Fibroblast of the conjunctiva (primary cell): ENCODE measurements at regions not wholly inside any gene's neighbourhood (a gene's known extent, or its start where the extent isn't known, plus 50 kb on each side); places are given as distances from the start of the nearest gene placed in this dataset.
A peak's percentile ranks its signal among the peaks of the same experiment; 100 is the strongest.
"Not testable (repeated sequence)": the region's sequence is repeated elsewhere in the genome, so short reads cannot be mapped to it uniquely, and the experiment has no call there.

Source experiments
- DNase-seq: peaks from one replicate; pipeline ENCODE4 v3.0.0-alpha.2; 2010; ENCODE audit warnings: low read depth

DNA sequence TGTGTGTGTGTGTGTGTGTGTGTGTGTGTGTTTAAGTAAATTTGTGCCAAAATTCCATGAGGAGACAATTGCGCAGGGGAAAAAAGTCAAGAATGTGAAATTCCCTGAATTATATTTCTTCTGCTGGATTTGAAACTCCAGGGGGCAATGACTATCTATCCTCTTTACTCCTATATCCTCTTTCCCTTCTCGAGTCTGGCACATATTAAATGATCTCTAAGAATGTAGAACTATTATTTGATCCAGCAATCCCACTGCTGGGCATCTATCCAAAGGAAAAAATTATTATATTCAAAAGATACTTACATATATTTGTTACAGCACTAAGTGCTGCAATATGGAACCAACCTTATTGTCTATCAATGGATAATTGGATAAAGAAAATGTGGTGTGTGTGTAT is 350.1 kb upstream of the ADAMTS9 start:
- DNase-seq: no peak

- DNase-seq: no peak
These were observed 347.4 kb upstream of the ADAMTS9 start for GRCh38 chr3:65035246-65035645.

- no peak for DNase-seq
These were observed 345.8 kb upstream of the ADAMTS9 start for GRCh38 chr3:65033576-65033975.

- DNase-seq: no peak
These were observed 343.2 kb upstream of the ADAMTS9 start for GRCh38 chr3:65030847-65031463.

- DNase-seq: no peak
These were observed 342.3 kb upstream of the ADAMTS9 start for GRCh38 chr3:65030014-65030627.

- no peak for DNase-seq
These were observed 341.3 kb upstream of the ADAMTS9 start for GRCh38 chr3:65029130-65029529.

- DNase-seq: no peak
These were observed 340.2 kb upstream of the ADAMTS9 start for GRCh38 chr3:65028024-65028423.

DNA sequence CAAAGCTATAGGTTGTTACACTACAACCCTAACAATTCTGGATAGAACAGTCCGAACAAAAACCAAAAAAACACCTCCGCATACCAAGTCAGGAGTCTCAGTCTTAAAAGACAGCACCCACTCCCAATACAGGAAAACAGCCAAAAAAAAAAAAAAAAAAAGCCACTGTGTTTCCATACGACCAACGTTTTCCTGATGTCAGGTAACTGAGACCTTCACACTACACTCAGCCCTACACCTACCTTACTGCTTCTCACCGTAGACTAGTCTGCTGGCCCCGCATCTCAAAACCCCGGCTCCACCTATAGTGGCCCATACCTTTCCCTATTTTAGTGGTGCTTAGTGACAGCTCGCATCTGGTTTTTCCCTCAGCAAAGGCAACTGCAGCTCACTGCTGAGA is 339.5 kb upstream of the ADAMTS9 start:
- no peak for DNase-seq

DNA sequence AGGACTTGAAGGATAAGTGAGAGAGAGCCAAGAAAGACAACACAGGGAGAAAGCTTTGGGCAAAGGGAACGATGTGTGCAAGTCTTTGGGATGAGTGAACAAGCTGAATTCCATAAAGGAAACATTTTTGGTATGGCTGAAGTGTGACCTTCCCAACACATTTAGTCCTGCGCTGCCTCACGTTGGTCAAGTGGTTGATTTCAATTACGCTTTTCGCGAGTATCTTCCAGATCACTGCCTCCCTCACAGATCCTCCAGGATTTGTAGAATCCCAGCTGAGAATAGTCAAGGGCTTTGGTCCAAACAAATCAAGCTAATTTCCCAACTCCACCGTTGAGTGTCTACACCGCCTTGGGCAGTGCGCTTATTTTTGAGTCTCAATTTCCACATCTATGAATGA is 338.4 kb upstream of the ADAMTS9 start:
- DNase-seq: no peak

GRCh38 chr3:65024148-65024547 is 336.3 kb upstream of the ADAMTS9 start:
- DNase-seq: no peak

DNA sequence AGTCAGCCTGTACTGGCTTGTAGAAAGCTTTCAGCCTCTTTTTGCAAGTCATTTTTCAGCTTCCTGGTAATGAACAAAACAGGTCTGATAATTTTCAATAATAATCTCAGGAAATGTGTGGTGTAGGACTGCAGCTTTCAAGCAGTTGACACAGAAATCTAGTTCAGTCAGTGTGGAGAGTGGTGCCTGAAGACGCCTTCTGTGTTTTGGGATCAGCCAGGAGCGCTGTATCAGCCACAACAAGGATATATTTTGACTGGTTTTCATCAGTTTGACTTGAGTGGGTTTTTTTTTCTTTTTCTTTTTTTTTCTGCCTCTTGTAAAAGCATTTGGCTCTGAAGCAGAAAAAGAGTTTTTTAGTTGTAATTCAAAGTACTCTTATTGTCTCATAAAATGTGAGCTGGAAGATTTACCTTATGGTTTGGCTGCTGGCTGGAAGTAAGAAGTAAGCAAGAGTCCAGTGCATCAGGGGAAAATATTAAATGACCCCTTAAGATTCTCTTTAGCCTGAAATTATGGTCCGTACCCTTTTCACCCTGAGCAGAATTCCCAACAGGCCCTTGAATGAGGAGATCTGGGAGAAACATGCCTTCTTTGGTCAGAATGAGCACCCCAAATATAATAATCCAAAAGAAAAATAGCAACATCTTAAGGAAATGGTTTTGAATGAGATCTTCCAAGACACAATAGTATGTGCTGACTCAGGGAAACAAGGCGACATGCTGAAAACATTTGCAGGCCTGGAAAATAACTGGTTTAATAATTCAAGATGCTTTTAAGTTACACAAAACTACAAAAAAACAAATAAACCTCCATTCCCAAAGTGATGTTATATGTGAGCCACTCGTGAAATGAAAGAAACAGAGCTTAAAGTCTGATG is 332.7 kb upstream of the ADAMTS9 start:
- no peak for DNase-seq

DNA sequence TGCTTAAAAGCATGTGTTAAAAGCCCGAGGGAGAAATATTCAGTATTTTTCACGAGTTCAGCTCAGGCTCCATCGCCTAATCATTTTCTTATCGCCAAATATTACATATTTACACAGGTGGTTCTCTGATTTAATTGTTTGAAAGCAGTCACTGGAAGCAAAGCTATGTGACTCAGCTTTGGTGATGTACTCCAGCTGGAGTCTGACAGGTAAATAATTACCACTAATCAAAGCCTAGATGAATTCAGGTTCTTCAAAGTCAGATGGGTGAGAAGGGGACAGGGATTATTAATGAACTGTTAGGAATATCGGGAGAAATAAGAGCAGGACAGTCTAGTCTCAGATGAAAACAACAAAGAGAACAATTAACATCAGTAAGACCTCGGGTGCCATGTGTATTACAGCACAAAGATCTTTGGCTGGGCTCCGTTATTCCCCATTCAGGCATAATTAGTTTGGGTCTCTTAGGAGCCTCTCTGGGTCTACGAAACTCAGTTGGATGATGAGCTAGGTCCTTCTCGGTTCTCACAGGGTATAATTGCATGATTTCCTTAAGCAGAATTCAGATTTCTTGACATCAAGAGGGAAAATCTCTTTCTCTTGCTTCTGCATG is 331.7 kb upstream of the ADAMTS9 start:
- DNase-seq: no peak

GRCh38 chr3:65018801-65019200 is 331.0 kb upstream of the ADAMTS9 start:
- no peak for DNase-seq

GRCh38 chr3:65017359-65017758 is 329.6 kb upstream of the ADAMTS9 start:
- DNase-seq: no peak

DNA sequence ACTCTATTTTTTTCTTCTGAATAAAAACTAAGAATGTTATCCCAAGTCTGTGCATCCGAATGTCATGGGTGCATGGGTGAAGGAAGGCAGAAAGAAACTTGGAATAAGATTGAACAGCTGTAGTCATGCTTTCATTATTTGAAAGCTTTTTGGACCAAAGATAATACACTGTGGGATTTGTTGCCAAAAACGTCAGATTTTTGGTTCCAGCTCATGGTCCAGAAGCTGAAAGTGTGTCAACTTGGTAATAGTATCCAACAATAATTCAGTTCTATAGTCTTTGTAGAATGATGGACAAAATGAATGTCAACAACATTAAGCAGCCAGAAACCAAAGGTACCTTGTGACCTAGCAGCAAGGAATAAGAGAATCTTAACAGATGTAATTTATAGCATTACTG is 327.9 kb upstream of the ADAMTS9 start:
- DNase-seq: no peak

- no peak for DNase-seq
These were observed 325.3 kb upstream of the ADAMTS9 start for GRCh38 chr3:65013053-65013452.

GRCh38 chr3:65006300-65006739 is 318.5 kb upstream of the ADAMTS9 start:
- DNase-seq: peak; percentile 8

DNA sequence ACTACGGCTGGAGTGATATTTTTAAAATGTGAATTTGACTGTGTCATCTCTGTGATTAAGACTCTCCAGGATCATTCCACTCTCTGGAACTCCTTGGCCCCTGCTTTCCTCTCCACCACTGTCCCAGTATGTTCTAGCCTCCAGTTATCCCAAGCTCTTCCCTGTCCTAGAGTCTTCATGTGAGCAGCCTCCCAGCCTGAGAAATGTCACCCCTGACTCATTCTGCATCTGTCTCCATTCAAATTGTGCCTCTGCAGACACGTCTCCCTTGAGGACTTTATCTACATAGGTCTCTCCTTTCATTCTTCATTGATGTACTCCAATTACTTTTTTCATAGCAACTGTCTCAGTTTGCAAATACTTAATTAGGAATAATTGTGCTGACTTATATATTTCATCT is 317.7 kb upstream of the ADAMTS9 start:
- DNase-seq: no peak

GRCh38 chr3:65004795-65005295 is 317.0 kb upstream of the ADAMTS9 start:
- no peak for DNase-seq

DNA sequence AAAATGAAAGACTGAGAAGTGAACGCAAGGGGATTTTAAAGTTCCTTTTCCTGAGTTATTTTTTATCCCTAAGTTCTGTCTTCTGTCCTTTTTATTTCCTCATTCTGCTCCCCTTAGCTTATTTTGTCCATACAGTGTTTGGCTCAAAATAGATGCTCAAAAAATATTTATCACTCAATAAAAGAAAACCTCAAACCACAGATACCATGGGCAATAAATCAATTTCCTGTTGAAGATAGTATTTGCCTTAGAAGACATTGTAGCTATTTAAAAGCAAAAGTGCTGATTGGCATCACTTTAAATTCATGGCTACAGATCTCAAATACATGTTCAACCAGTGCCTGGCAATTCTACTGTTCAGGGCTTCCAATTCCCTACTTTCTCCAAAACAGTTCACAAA is 316.5 kb upstream of the ADAMTS9 start:
- DNase-seq: no peak

DNA sequence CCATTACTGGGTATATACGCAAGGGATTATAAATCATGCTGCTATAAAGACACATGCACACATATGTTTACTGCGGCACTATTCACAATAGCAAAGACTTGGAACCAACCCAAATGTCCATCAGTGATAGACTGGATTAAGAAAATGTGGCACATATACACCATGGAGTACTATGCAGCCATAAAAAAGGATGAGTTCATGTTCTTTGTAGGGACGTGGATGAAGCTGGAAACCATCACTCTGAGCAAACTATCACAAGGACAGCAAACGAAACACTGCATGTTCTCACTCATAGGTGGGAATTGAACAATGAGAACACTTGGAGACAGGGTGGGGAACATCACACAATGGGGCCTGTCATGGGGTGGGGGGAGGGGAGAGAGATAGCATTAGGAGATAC is 313.3 kb upstream of the ADAMTS9 start:
- not testable (repeated sequence) for DNase-seq

GRCh38 chr3:64998317-64998716 is 310.5 kb upstream of the ADAMTS9 start:
- DNase-seq: no peak
